HepG2 (cell line): ENCODE measurements at regions not wholly inside any gene's neighbourhood (a gene's known extent, or its start where the extent isn't known, plus 50 kb on each side); places are given as distances from the start of the nearest gene placed in this dataset. TPM values are rescaled to one million over a fixed set of nuclear protein-coding genes. Genes with fewer than 3 reads are reported as not detected.

Experiments used
- microRNA counts: library from miRNA; unstranded; fragments of <30 nt; microRNA quantifications from one replicate; lab custom pipeline; 2015
- microRNA-seq: library from miRNA; unstranded; fragments of <30 nt; microRNA quantifications from one replicate; pipeline ENCODE4, GENCODE V29; 2020
- small RNA-seq, 3 experiments: library from RNA; depleted of rRNA; stranded (forward); fragments of <200 nt; gene quantifications; one replicate each; pipeline ENCODE3, GENCODE V24; 2012; ENCODE audit warnings: low read depth in 2 of 3, low replicate concordance in 1 of 3; ENCODE audit not compliant: insufficient read length in 3 of 3, insufficient read depth in 2 of 3

MicroRNAs in the stretch of these regions (microRNA counts, 767-probe panel; counts per million panel counts)
- microRNA hsa-miR-563 (lab: Ali Mortazavi, UCI), result not detected

Small RNAs in the stretch of these regions (microRNA-seq; reads per million reads assigned to microRNA genes)
- gene MIR563, result not detected

Small RNAs in the stretch of these regions (small RNA-seq; reads per million reads assigned to genes)
- 0 reads per million in 3 experiments for gene MIR563
